Neural cell (in vitro differentiated cells): ENCODE measurements at regions not wholly inside any gene's neighbourhood (a gene's known extent, or its start where the extent isn't known, plus 50 kb on each side); places are given as distances from the start of the nearest gene placed in this dataset.

Experiments
- EP300 ChIP-seq: fragments of 450-650 bp; conservative IDR thresholded peaks from 2 replicates; pipeline ENCODE4 v1.6.1; 2014; ENCODE audit warnings: antibody characterized with exemption, mild to moderate bottlenecking, moderate library complexity; ENCODE audit not compliant: poor library complexity, severe bottlenecking
- EZH2 ChIP-seq: fragments of 200-600, 300-800 bp; shearing (Covaris generic), sonication (generic); IDR thresholded peaks from 2 replicates; pipeline ENCODE4 v1.6.1; 2014; ENCODE audit warnings: antibody characterized with exemption, low read length, borderline replicate concordance, mild to moderate bottlenecking; ENCODE audit not compliant: insufficient read depth, poor library complexity, severe bottlenecking
- POLR2AphosphoS5 ChIP-seq: IDR thresholded peaks from 2 replicates; pipeline ENCODE4 v1.6.1; 2012
- RAD21 ChIP-seq: fragments of 450-650 bp; conservative IDR thresholded peaks from 2 replicates; pipeline ENCODE4 v1.6.1; 2014; ENCODE audit warnings: antibody characterized with exemption, mild to moderate bottlenecking, moderate library complexity
- TAF1 ChIP-seq: IDR thresholded peaks from 2 replicates; pipeline ENCODE4 v1.6.1; 2012; ENCODE audit warnings: low read depth
- TF ChIP-seq, protein P1 (sequence below): IDR thresholded peaks from 2 replicates; pipeline ENCODE4 v1.6.1; 2012; ENCODE audit warnings: borderline replicate concordance
- TF ChIP-seq, protein P2 (sequence below): fragments of 450-650 bp; IDR thresholded peaks from 2 replicates; pipeline ENCODE4 v1.5.1; 2014; ENCODE audit warnings: antibody characterized with exemption, mild to moderate bottlenecking, moderate library complexity; ENCODE audit not compliant: poor library complexity, severe bottlenecking

DNA sequence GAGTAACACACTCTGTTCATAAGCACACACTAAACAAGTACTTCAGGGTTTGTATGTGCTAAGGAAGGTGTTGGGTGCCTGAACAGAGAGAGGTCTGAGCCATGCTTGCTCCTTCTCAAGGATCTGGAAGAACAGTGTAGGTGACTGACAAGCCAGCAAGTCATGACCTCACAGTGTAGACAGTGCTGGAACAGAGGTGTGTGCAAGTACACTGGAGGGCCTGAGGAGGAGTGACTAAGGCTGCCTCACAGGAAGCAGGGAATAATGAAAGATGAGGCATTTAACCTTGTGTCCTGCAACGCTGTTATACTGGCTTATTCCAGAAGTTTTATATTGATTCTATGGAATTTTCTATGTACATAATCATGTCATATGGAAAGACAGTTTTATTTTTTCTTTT, 83.9 kb downstream of the TMEM174 start:
- TF ChIP-seq, protein P1, sequence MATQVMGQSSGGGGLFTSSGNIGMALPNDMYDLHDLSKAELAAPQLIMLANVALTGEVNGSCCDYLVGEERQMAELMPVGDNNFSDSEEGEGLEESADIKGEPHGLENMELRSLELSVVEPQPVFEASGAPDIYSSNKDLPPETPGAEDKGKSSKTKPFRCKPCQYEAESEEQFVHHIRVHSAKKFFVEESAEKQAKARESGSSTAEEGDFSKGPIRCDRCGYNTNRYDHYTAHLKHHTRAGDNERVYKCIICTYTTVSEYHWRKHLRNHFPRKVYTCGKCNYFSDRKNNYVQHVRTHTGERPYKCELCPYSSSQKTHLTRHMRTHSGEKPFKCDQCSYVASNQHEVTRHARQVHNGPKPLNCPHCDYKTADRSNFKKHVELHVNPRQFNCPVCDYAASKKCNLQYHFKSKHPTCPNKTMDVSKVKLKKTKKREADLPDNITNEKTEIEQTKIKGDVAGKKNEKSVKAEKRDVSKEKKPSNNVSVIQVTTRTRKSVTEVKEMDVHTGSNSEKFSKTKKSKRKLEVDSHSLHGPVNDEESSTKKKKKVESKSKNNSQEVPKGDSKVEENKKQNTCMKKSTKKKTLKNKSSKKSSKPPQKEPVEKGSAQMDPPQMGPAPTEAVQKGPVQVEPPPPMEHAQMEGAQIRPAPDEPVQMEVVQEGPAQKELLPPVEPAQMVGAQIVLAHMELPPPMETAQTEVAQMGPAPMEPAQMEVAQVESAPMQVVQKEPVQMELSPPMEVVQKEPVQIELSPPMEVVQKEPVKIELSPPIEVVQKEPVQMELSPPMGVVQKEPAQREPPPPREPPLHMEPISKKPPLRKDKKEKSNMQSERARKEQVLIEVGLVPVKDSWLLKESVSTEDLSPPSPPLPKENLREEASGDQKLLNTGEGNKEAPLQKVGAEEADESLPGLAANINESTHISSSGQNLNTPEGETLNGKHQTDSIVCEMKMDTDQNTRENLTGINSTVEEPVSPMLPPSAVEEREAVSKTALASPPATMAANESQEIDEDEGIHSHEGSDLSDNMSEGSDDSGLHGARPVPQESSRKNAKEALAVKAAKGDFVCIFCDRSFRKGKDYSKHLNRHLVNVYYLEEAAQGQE: no peak
- TF ChIP-seq POLR2AphosphoS5: no peak
- TF ChIP-seq, protein P2, sequence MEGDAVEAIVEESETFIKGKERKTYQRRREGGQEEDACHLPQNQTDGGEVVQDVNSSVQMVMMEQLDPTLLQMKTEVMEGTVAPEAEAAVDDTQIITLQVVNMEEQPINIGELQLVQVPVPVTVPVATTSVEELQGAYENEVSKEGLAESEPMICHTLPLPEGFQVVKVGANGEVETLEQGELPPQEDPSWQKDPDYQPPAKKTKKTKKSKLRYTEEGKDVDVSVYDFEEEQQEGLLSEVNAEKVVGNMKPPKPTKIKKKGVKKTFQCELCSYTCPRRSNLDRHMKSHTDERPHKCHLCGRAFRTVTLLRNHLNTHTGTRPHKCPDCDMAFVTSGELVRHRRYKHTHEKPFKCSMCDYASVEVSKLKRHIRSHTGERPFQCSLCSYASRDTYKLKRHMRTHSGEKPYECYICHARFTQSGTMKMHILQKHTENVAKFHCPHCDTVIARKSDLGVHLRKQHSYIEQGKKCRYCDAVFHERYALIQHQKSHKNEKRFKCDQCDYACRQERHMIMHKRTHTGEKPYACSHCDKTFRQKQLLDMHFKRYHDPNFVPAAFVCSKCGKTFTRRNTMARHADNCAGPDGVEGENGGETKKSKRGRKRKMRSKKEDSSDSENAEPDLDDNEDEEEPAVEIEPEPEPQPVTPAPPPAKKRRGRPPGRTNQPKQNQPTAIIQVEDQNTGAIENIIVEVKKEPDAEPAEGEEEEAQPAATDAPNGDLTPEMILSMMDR: no peak
- no peak for TF ChIP-seq EZH2
- TF ChIP-seq RAD21: no peak
- TF ChIP-seq TAF1: no peak
- TF ChIP-seq EP300: no peak
